K562 (cell line): ENCODE measurements at regions not wholly inside any gene's neighbourhood (a gene's known extent, or its start where the extent isn't known, plus 50 kb on each side); places are given as distances from the start of the nearest gene placed in this dataset. TPM values are rescaled to one million over a fixed set of nuclear protein-coding genes. Genes with fewer than 3 reads are reported as not detected.

ENCODE experiments used
- microRNA-seq: library from miRNA; unstranded; fragments of <30 nt; microRNA quantifications from one replicate; pipeline ENCODE4, GENCODE V29; 2018; ENCODE audit warnings: borderline microRNAs expressed
- small RNA-seq: library from RNA; depleted of rRNA; stranded (forward); fragments of <200 nt; gene quantifications from one replicate; pipeline ENCODE3, GENCODE V24; 2014

Small RNA genes lying in the stretch of these regions (microRNA-seq; reads per million reads assigned to microRNA genes)
- gene MIR8065, result not detected

Small RNA genes lying in the stretch of these regions (small RNA-seq; reads per million reads assigned to genes)
- gene AC007012.1 (not detected), gene MIR8065 (not detected), gene RNU6-328P (not detected), gene RNU6-457P (not detected), gene RNU7-99P (not detected), gene SNRPCP20 (not detected)
